H9 (cell line): ENCODE measurements at regions not wholly inside any gene's neighbourhood (a gene's known extent, or its start where the extent isn't known, plus 50 kb on each side); places are given as distances from the start of the nearest gene placed in this dataset.

Source experiments
- DNase-seq: peaks from one replicate; pipeline ENCODE4 v3.0.0-alpha.2; 2017
- H2AFZ ChIP-seq: one replicate; pipeline ENCODE4 v1.6.1; 2013; ENCODE audit warnings: mild to moderate bottlenecking, low read length, control low read depth, moderate library complexity
- H2AK5ac ChIP-seq: 2 replicates; pipeline ENCODE4 v1.6.1; 2013; ENCODE audit warnings: low read length, control low read depth, mixed read lengths; ENCODE audit not compliant: insufficient read length
- H2BK120ac ChIP-seq: one replicate; pipeline ENCODE4 v1.6.1; 2013; ENCODE audit warnings: low read depth, mild to moderate bottlenecking, low read length, control low read depth, inconsistent platforms; ENCODE audit not compliant: poor library complexity, severe bottlenecking
- H2BK12ac ChIP-seq: 2 replicates; pipeline ENCODE4 v1.6.1; 2013; ENCODE audit warnings: low read length, control low read depth, mixed read lengths, low read depth; ENCODE audit not compliant: insufficient read length
- H2BK15ac ChIP-seq: 2 replicates; pipeline ENCODE4 v1.6.1; 2013; ENCODE audit warnings: low read depth, low read length, control low read depth
- H2BK20ac ChIP-seq: one replicate; pipeline ENCODE4 v1.6.1; 2013; ENCODE audit warnings: low read depth, mild to moderate bottlenecking, low read length, control low read depth, inconsistent platforms; ENCODE audit not compliant: poor library complexity, severe bottlenecking
- H2BK5ac ChIP-seq: 2 replicates; pipeline ENCODE4 v1.6.1; 2013; ENCODE audit warnings: low read length, control low read depth, mixed read lengths; ENCODE audit not compliant: insufficient read length
- H3K14ac ChIP-seq: 2 replicates; pipeline ENCODE4 v1.6.1; 2013; ENCODE audit warnings: low read length, control low read depth; ENCODE audit not compliant: insufficient read depth
- H3K18ac ChIP-seq: 2 replicates; pipeline ENCODE4 v1.6.1; 2013; ENCODE audit warnings: low read depth, mild to moderate bottlenecking, mixed read lengths, low read length, control low read depth; ENCODE audit not compliant: insufficient read length
- H3K23ac ChIP-seq: 2 replicates; pipeline ENCODE4 v1.6.1; 2013; ENCODE audit warnings: low read length, control low read depth, mixed read lengths, low read depth; ENCODE audit not compliant: insufficient read length
- H3K23me2 ChIP-seq: 2 replicates; pipeline ENCODE4 v1.6.1; 2013; ENCODE audit warnings: low read depth, mild to moderate bottlenecking, mixed read lengths, low read length, control low read depth; ENCODE audit not compliant: insufficient read length, poor library complexity, severe bottlenecking
- H3K27ac ChIP-seq: 2 replicates; pipeline ENCODE4 v1.5.1; 2013; ENCODE audit warnings: low read length, control low read depth, mixed read lengths, low read depth; ENCODE audit not compliant: insufficient read length
- H3K27me3 ChIP-seq: 2 replicates; pipeline ENCODE4 v1.6.1; 2013; ENCODE audit warnings: low read length, control low read depth, inconsistent platforms; ENCODE audit not compliant: insufficient read depth
- H3K4ac ChIP-seq: 2 replicates; pipeline ENCODE4 v1.6.1; 2013; ENCODE audit warnings: low read depth, mild to moderate bottlenecking, control low read depth, inconsistent platforms, low read length, moderate library complexity
- H3K4me1 ChIP-seq: 2 replicates; pipeline ENCODE4 v1.6.1; 2013; ENCODE audit warnings: low read length, control low read depth, inconsistent platforms; ENCODE audit not compliant: insufficient read depth
- H3K4me2 ChIP-seq: 2 replicates; pipeline ENCODE4 v1.6.1; 2013; ENCODE audit warnings: low read length, control low read depth, mixed read lengths; ENCODE audit not compliant: insufficient read length, insufficient read depth
- H3K56ac ChIP-seq: 2 replicates; pipeline ENCODE4 v1.6.1; 2013; ENCODE audit warnings: low read depth, mild to moderate bottlenecking, mixed read lengths, low read length, control low read depth; ENCODE audit not compliant: insufficient read length
- H3K79me1 ChIP-seq: 2 replicates; pipeline ENCODE4 v1.6.1; 2013; ENCODE audit warnings: low read depth, mild to moderate bottlenecking, moderate library complexity, low read length, control low read depth, inconsistent platforms; ENCODE audit not compliant: insufficient read depth, poor library complexity, severe bottlenecking
- H3K79me2 ChIP-seq: 2 replicates; pipeline ENCODE4 v1.6.1; 2013; ENCODE audit warnings: low read length, control low read depth, inconsistent platforms; ENCODE audit not compliant: insufficient read depth
- H3K9ac ChIP-seq: 2 replicates; pipeline ENCODE4 v1.6.1; 2013; ENCODE audit warnings: low read length, control low read depth, mixed read lengths; ENCODE audit not compliant: insufficient read length; ENCODE audit errors: extremely low read depth
- H3K9me3 ChIP-seq: one replicate; pipeline ENCODE4 v1.6.1; 2013; ENCODE audit warnings: low read depth, low read length, inconsistent platforms; ENCODE audit not compliant: control insufficient read depth
- H3T11ph ChIP-seq: one replicate; pipeline ENCODE4 v1.6.1; 2013; ENCODE audit warnings: mild to moderate bottlenecking, low read length, control low read depth, inconsistent platforms
- H4K20me1 ChIP-seq: one replicate; pipeline ENCODE4 v1.6.1; 2013; ENCODE audit not compliant: control insufficient read depth, insufficient read length, insufficient read depth
- H4K5ac ChIP-seq: 2 replicates; pipeline ENCODE4 v1.6.1; 2013; ENCODE audit warnings: low read depth, mild to moderate bottlenecking, mixed read lengths, low read length, control low read depth; ENCODE audit not compliant: insufficient read length
- H4K8ac ChIP-seq: replicated peaks from 2 replicates; pipeline ENCODE4 v1.6.1; 2013; ENCODE audit warnings: low read length, control low read depth, mixed read lengths, low read depth; ENCODE audit not compliant: insufficient read length
- H4K91ac ChIP-seq: 2 replicates; pipeline ENCODE4 v1.6.1; 2013; ENCODE audit warnings: low read depth, mild to moderate bottlenecking, moderate library complexity, mixed read lengths, low read length, control low read depth; ENCODE audit not compliant: insufficient read length
- H3K27ac Mint-ChIP-seq, 3 experiments: 2 replicates in 2 of 3; 3 replicates in 1 of 3; pipeline ENCODE4 v1.8.0; 2020 to 2021; ENCODE audit warnings: mixed read lengths in 3 of 3, mild to moderate bottlenecking in 1 of 3, moderate library complexity in 1 of 3
- H3K27me3 Mint-ChIP-seq: 2 replicates; pipeline ENCODE4 v1.8.0; 2021; ENCODE audit warnings: low read depth, mild to moderate bottlenecking, moderate library complexity, mixed read lengths
- H3K36me3 Mint-ChIP-seq, 3 experiments: 2 replicates in 2 of 3; 3 replicates in 1 of 3; pipeline ENCODE4 v1.8.0; 2020 to 2021; ENCODE audit warnings: low read depth in 3 of 3, mixed read lengths in 3 of 3; ENCODE audit not compliant: insufficient read depth in 1 of 3
- H3K4me1 Mint-ChIP-seq, 2 experiments: 2 replicates each; pipeline ENCODE4 v1.8.0; 2020; ENCODE audit warnings: mixed read lengths in 2 of 2
- H3K4me3 Mint-ChIP-seq, 2 experiments: 2 replicates in 1 of 2; 3 replicates in 1 of 2; pipeline ENCODE4 v1.8.0; 2020 to 2021; ENCODE audit warnings: mild to moderate bottlenecking in 2 of 2, mixed read lengths in 2 of 2, moderate library complexity in 1 of 2
- H3K9me3 Mint-ChIP-seq, 2 experiments: 2 replicates in 1 of 2; 3 replicates in 1 of 2; pipeline ENCODE4 v1.8.0; 2020; ENCODE audit warnings: mild to moderate bottlenecking in 2 of 2, mixed read lengths in 2 of 2, moderate library complexity in 1 of 2
- CTCF ChIP-seq: fragments of 200-600 bp; sonication (generic); conservative IDR thresholded peaks from 3 replicates; pipeline ENCODE4 v1.8.0; 2021; ENCODE audit warnings: antibody characterized with exemption, mild to moderate bottlenecking
- WGBS: extraction: QIAGEN DNeasy Blood & Tissue Kit; methylation state at CpG from one replicate; pipeline ENCODE4 v1.1.7; 2013; ENCODE audit warnings: missing lambda C conversion rate, low lambda C conversion rate, mixed read lengths; ENCODE audit not compliant: insufficient read length; ENCODE audit errors: extremely low coverage; 5-methylcytosine and 5-hydroxymethylcytosine counted together

- H3K79me1 ChIP-seq: no peaks in the 10 kb centered on the region
- H2AK5ac ChIP-seq: no peak overlapping the region
- no peak overlapping the region for H3K23ac ChIP-seq
- H2BK5ac ChIP-seq: no peak overlapping the region
- H2BK120ac ChIP-seq: no peak overlapping the region
- H4K91ac ChIP-seq: no peak overlapping the region
- no peaks in the 10 kb centered on the region for H3K27me3 ChIP-seq
- no CpG with 5 or more reads among the region's 8 CpGs for WGBS
- H4K8ac ChIP-seq: no peak overlapping the region
- H3K27me3 Mint-ChIP-seq: no peaks in the 10 kb centered on the region
- H3K4ac ChIP-seq: no peak overlapping the region
- TF ChIP-seq CTCF: no peak
- H2BK12ac ChIP-seq: no peak overlapping the region
- H4K20me1 ChIP-seq: no peaks in the 10 kb centered on the region
- no peak overlapping the region for H2BK20ac ChIP-seq
- no peak for DNase-seq
- H3K23me2 ChIP-seq: no peaks in the 10 kb centered on the region
- no peaks in the 10 kb centered on the region; a peak in 1 of 7 replicates for H3K36me3 Mint-ChIP-seq
- no peak overlapping the region for H2BK15ac ChIP-seq
- no peak overlapping the region for H3K14ac ChIP-seq
- H3K79me2 ChIP-seq: no peaks in the 10 kb centered on the region
- no peaks in the 10 kb centered on the region for H3K9me3 ChIP-seq
- H3K9me3 Mint-ChIP-seq: peaks cover 3 to 4% of the 10 kb centered on the region in 2 experiments; a peak in 3 of 5 replicates
- no peak overlapping the region for H2AFZ ChIP-seq
- H4K5ac ChIP-seq: no peak overlapping the region
- H3K4me1 Mint-ChIP-seq: no peaks in the 10 kb centered on the region
- H3T11ph ChIP-seq: no peak overlapping the region
- H3K27ac ChIP-seq: no peak overlapping the region
- H3K4me1 ChIP-seq: no peaks in the 10 kb centered on the region
- H3K18ac ChIP-seq: no peak overlapping the region
- H3K9ac ChIP-seq: no peak overlapping the region
- H3K56ac ChIP-seq: no peak overlapping the region
- no peak overlapping the region; a peak in 1 of 7 replicates for H3K27ac Mint-ChIP-seq
- no peak overlapping the region for H3K4me3 Mint-ChIP-seq
- no peak overlapping the region for H3K4me2 ChIP-seq
Measured at GRCh38 chr1:73491621-73492020, 706.4 kb downstream of the LRRIQ3 start.
